ENCODE measurements at regions not wholly inside any gene's neighbourhood (a gene's known extent, or its start where the extent isn't known, plus 50 kb on each side); places are given as distances from the start of the nearest gene placed in this dataset.

GRCh38 chr3:148646126-148646665, 51.5 kb upstream of the AGTR1 start:
- H3K4me1 Mint-ChIP-seq, result peaks cover 9% of the 10 kb centered on the region; the same call in 2 of the 3 replicates
- Histone ChIP-seq H3K4me2 (no peak overlapping the region), H3K79me2 (replicated peaks; ENCODE audit: insufficient read depth) (no peaks in the 10 kb centered on the region), H3K4me1 (ENCODE audit: insufficient read depth) (0 out of 2 replicates have a peak, but pooled peaks cover 4% of the 10 kb centered on the region), H3K27ac (ENCODE audit: low read depth) (no peak overlapping the region), H2AFZ (no peak overlapping the region), H3K36me3 (ENCODE audit: insufficient read depth) (no peaks in the 10 kb centered on the region), H3F3A (replicated peaks; ENCODE audit: low read depth) (no peaks in the 10 kb centered on the region), H3K4me3 (no peak overlapping the region), H3K9me2 (ENCODE audit: insufficient read depth) (peaks cover 7% of the 10 kb centered on the region; the same call in 1 of the 2 replicates), H4K20me1 (replicated peaks; ENCODE audit: insufficient read depth) (no peaks in the 10 kb centered on the region), H3K27me3 (ENCODE audit: insufficient read depth) (no peaks in the 10 kb centered on the region)
- ATAC-seq, result no peak
- no peak overlapping the region for H3K27ac Mint-ChIP-seq
- no peak overlapping the region for H3K4me3 Mint-ChIP-seq
- no peaks in the 10 kb centered on the region for H3K27me3 Mint-ChIP-seq (ENCODE audit: insufficient read depth, low read depth, poor library complexity)
- TF ChIP-seq ETS1 (IDR thresholded peaks at IDR 0.05), result no peak
- TF ChIP-seq ZNF114 (CRISPR knock-in tag; IDR thresholded peaks at IDR 0.05), result no peak
- TF ChIP-seq REST (IDR thresholded peaks at IDR 0.05; ENCODE audit: unreplicated experiment), result no peak
- no peak for TF ChIP-seq CREB1 (CRISPR knock-in tag; IDR thresholded peaks at IDR 0.05; ENCODE audit: low read depth)
- no peak for TF ChIP-seq POLR2AphosphoS5 (IDR thresholded peaks at IDR 0.05; ENCODE audit: low read depth)
- no peak for TF ChIP-seq ZNF331 (CRISPR knock-in tag; IDR thresholded peaks at IDR 0.05; ENCODE audit: low read depth)
- no peak for TF ChIP-seq JUNB (IDR thresholded peaks at IDR 0.05; ENCODE audit: unreplicated experiment)
- H3K9me3 Mint-ChIP-seq, result 0 out of 3 replicates have a peak, but pooled peaks cover 3% of the 10 kb centered on the region
- no peak for DNase-seq (ENCODE audit: low spot score)
- H3K36me3 Mint-ChIP-seq (ENCODE audit: low read depth), result peaks cover 4% of the 10 kb centered on the region; the same call in 2 of the 3 replicates

Measured in GM23338 (cell line).